ENCODE measurements at regions not wholly inside any gene's neighbourhood (a gene's known extent, or its start where the extent isn't known, plus 50 kb on each side); places are given as distances from the start of the nearest gene placed in this dataset.

DNA sequence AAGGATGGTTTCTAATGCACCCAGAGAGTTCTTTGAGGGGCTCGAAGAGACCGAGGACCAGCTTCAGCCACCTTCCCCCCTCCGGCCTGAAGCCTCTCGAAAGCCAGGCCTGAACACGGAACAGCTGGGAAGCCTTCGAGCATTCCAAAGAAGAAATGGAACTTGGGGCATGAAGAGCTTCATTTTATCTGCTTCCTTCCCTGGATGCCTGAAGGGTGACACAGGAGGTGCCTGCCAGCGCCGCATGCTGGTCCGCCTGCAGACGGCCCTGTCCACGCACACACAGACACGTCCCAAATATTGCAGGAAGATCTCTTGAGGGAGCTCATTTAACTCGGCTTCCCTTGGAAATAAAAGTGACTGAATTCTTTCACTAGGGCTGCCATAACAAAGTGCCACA lies 73.7 kb downstream of the TOMM20 start:
- no peaks in the 10 kb centered on the region for H3K36me3 ChIP-seq (ENCODE audit: insufficient read depth, low read length)
- no peaks in the 10 kb centered on the region for H3K9me2 ChIP-seq (ENCODE audit: insufficient read depth, low read length)
- H4K20me1 ChIP-seq (ENCODE audit: insufficient read depth), result no peaks in the 10 kb centered on the region
- no peaks in the 10 kb centered on the region for H3F3A ChIP-seq (ENCODE audit: insufficient read depth, low read length, poor library complexity, severe bottlenecking)
- no peaks in the 10 kb centered on the region for H3K9me3 ChIP-seq (ENCODE audit: low read length)
- H3K27ac ChIP-seq (ENCODE audit: low read length), result no peak overlapping the region
- TF ChIP-seq EZH2 (IDR thresholded peaks at IDR 0.05; ENCODE audit: borderline replicate concordance, insufficient read depth, low read length, poor library complexity, severe bottlenecking), result no peak
- no peak overlapping the region for H3K9ac ChIP-seq (ENCODE audit: low read length)
- no peak overlapping the region for H3K4me3 ChIP-seq (ENCODE audit: low read length)
- H2AFZ ChIP-seq (ENCODE audit: low read depth, low read length), result no peak overlapping the region
- no peaks in the 10 kb centered on the region for H3K27me3 ChIP-seq (ENCODE audit: insufficient read depth, low read depth, low read length)
- H3K79me2 ChIP-seq (replicated peaks; ENCODE audit: insufficient read depth, low read length), result no peaks in the 10 kb centered on the region
- H3K4me2 ChIP-seq (ENCODE audit: low read length), result no peak overlapping the region

- no peak overlapping the region for H3K9ac ChIP-seq (ENCODE audit: low read length)
- no peaks in the 10 kb centered on the region for H3F3A ChIP-seq (ENCODE audit: insufficient read depth, low read length, poor library complexity, severe bottlenecking)
- no peaks in the 10 kb centered on the region for H3K36me3 ChIP-seq (ENCODE audit: insufficient read depth, low read length)
- no peak overlapping the region for H3K27ac ChIP-seq (ENCODE audit: low read length)
- no peak overlapping the region for H3K4me2 ChIP-seq (ENCODE audit: low read length)
- H2AFZ ChIP-seq (ENCODE audit: low read depth, low read length), result no peak overlapping the region
- no peak overlapping the region for H3K4me3 ChIP-seq (ENCODE audit: low read length)
- no peaks in the 10 kb centered on the region for H3K9me2 ChIP-seq (ENCODE audit: insufficient read depth, low read length)
- H3K79me2 ChIP-seq (replicated peaks; ENCODE audit: insufficient read depth, low read length), result no peaks in the 10 kb centered on the region
- no peaks in the 10 kb centered on the region for H4K20me1 ChIP-seq (ENCODE audit: insufficient read depth)
- TF ChIP-seq SMC3 (conservative IDR thresholded peaks at IDR 0.05; ENCODE audit: poor library complexity) (no peak), MXI1 (conservative IDR thresholded peaks at IDR 0.05; ENCODE audit: poor library complexity, severe bottlenecking) (no peak), POLR2AphosphoS5 (IDR thresholded peaks at IDR 0.05) (no peak), TAF1 (IDR thresholded peaks at IDR 0.05; ENCODE audit: low read depth) (no peak), REST (IDR thresholded peaks at IDR 0.05; ENCODE audit: borderline replicate concordance) (no peak), EZH2 (IDR thresholded peaks at IDR 0.05; ENCODE audit: borderline replicate concordance, insufficient read depth, low read length, poor library complexity, severe bottlenecking) (no peak), EP300 (conservative IDR thresholded peaks at IDR 0.05; ENCODE audit: poor library complexity, severe bottlenecking) (no peak)
- TF ChIP-seq, protein P1, sequence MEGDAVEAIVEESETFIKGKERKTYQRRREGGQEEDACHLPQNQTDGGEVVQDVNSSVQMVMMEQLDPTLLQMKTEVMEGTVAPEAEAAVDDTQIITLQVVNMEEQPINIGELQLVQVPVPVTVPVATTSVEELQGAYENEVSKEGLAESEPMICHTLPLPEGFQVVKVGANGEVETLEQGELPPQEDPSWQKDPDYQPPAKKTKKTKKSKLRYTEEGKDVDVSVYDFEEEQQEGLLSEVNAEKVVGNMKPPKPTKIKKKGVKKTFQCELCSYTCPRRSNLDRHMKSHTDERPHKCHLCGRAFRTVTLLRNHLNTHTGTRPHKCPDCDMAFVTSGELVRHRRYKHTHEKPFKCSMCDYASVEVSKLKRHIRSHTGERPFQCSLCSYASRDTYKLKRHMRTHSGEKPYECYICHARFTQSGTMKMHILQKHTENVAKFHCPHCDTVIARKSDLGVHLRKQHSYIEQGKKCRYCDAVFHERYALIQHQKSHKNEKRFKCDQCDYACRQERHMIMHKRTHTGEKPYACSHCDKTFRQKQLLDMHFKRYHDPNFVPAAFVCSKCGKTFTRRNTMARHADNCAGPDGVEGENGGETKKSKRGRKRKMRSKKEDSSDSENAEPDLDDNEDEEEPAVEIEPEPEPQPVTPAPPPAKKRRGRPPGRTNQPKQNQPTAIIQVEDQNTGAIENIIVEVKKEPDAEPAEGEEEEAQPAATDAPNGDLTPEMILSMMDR (IDR thresholded peaks at IDR 0.05; ENCODE audit: poor library complexity, severe bottlenecking), result no peak
- no peaks in the 10 kb centered on the region for H3K9me3 ChIP-seq (ENCODE audit: low read length)
- no peaks in the 10 kb centered on the region for H3K27me3 ChIP-seq (ENCODE audit: insufficient read depth, low read depth, low read length)
Measured at GRCh38 chr1:235054466-235054865, 74.2 kb downstream of the TOMM20 start.

Measured in neural cell (in vitro differentiated cells).